H1 (cell line): ENCODE measurements at regions not wholly inside any gene's neighbourhood (a gene's known extent, or its start where the extent isn't known, plus 50 kb on each side); places are given as distances from the start of the nearest gene placed in this dataset.

Experiments used
- POU5F1 ChIP-seq: IDR thresholded peaks from 2 replicates; pipeline ENCODE4 v1.6.1; 2011; ENCODE audit warnings: low read depth, mild to moderate bottlenecking, low read length, moderate library complexity
- SP2 ChIP-seq: IDR thresholded peaks from 2 replicates; pipeline ENCODE4 v1.6.1; 2012; ENCODE audit warnings: mild to moderate bottlenecking, low read length, inconsistent platforms
- TAF7 ChIP-seq: optimal IDR thresholded peaks from 2 replicates; pipeline ENCODE3; 2011; ENCODE audit warnings: low read depth, mild to moderate bottlenecking, inconsistent platforms, low read length, moderate library complexity, borderline replicate concordance
- TBP ChIP-seq: IDR thresholded peaks from 2 replicates; pipeline ENCODE4 v1.6.1; 2011; ENCODE audit warnings: low read depth, low read length, improper control_type of control experiment
- ZNF274 ChIP-seq: IDR thresholded peaks from 2 replicates; pipeline ENCODE4 v1.7.0; 2012; ENCODE audit warnings: low read length, borderline replicate concordance; ENCODE audit errors: extremely low read depth
- TF ChIP-seq, protein P1 (sequence below): IDR thresholded peaks from 2 replicates; pipeline ENCODE4 v1.6.1; 2011; ENCODE audit warnings: low read length, improper control_type of control experiment

DNA sequence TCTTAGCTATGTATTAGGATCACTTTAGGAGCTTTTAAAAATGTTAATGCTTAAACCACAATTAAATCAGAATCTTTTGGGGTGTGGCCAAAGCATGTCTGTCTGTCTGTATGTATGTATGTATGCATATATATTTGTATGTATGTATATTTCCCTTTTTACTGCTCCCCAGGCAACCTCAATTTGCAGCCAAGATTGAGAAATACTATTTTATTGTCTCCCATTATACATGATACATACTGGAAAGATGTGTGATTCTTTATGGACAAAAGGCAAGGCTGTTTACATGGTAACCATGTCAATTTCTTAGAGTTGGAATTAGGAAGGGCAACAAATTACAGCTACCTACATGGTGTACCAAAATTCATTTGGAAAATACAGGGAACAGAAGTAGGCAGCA is 783.6 kb downstream of the ETS1 start (continued):
- TF ChIP-seq, protein P1, sequence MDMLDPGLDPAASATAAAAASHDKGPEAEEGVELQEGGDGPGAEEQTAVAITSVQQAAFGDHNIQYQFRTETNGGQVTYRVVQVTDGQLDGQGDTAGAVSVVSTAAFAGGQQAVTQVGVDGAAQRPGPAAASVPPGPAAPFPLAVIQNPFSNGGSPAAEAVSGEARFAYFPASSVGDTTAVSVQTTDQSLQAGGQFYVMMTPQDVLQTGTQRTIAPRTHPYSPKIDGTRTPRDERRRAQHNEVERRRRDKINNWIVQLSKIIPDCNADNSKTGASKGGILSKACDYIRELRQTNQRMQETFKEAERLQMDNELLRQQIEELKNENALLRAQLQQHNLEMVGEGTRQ: no peak
- TF ChIP-seq ZNF274: no peak
- no peak for TF ChIP-seq TBP
- no peak for TF ChIP-seq POU5F1
- TF ChIP-seq TAF7: no peak
- no peak for TF ChIP-seq SP2
